Memory B cell (primary cell): ENCODE measurements at regions not wholly inside any gene's neighbourhood (a gene's known extent, or its start where the extent isn't known, plus 50 kb on each side); places are given as distances from the start of the nearest gene placed in this dataset.

Source experiments
- ATAC-seq: fragments of 150-1000 bp; cut with Tn5 transposase; 2 replicates; pipeline ENCODE4 v1.10.0; 2021; ENCODE audit warnings: low read depth, mild to moderate bottlenecking, moderate library complexity
- DNase-seq, 2 donors: peaks; one replicate each; pipeline ENCODE4 v3.0.0; 2022; ENCODE audit warnings: low spot score in 2 of 2
- H3K27ac Mint-ChIP-seq: one replicate; pipeline ENCODE4 v1.8.0; 2022; ENCODE audit warnings: mild to moderate bottlenecking, moderate library complexity, mixed read lengths
- H3K27me3 Mint-ChIP-seq: one replicate; pipeline ENCODE4 v1.8.0; 2022; ENCODE audit warnings: mixed read lengths
- H3K36me3 Mint-ChIP-seq: one replicate; pipeline ENCODE4 v1.8.0; 2022; ENCODE audit warnings: mild to moderate bottlenecking, mixed read lengths
- H3K4me1 Mint-ChIP-seq: one replicate; pipeline ENCODE4 v1.8.0; 2022; ENCODE audit warnings: mixed read lengths
- H3K4me3 Mint-ChIP-seq: one replicate; pipeline ENCODE4 v1.8.0; 2022; ENCODE audit warnings: mild to moderate bottlenecking, moderate library complexity, mixed read lengths
- H3K9me3 Mint-ChIP-seq: one replicate; pipeline ENCODE4 v1.8.0; 2022; ENCODE audit warnings: mixed read lengths

- H3K9me3 Mint-ChIP-seq, result peaks cover 9% of the 10 kb centered on the region
- DNase-seq (no peak), ATAC-seq (no peak)
- peaks cover under 1% of the 10 kb centered on the region for H3K36me3 Mint-ChIP-seq
- peaks cover 3% of the 10 kb centered on the region for H3K27me3 Mint-ChIP-seq
- H3K4me1 Mint-ChIP-seq, result peaks cover 18% of the 10 kb centered on the region
- no peak overlapping the region for H3K27ac Mint-ChIP-seq
- H3K4me3 Mint-ChIP-seq, result no peak overlapping the region
Observed at GRCh38 chr21:43331962-43332828, 94.7 kb downstream of the SIK1 start.

GRCh38 chr21:43331111-43331961 lies 95.6 kb downstream of the SIK1 start:
- DNase-seq (no peak), ATAC-seq (no peak)
- Mint-ChIP-seq H3K4me1 (peaks cover 14% of the 10 kb centered on the region), H3K36me3 (no peaks in the 10 kb centered on the region), H3K4me3 (no peak overlapping the region), H3K27me3 (peaks cover 3% of the 10 kb centered on the region), H3K27ac (no peak overlapping the region), H3K9me3 (peaks cover 4% of the 10 kb centered on the region)

- Mint-ChIP-seq H3K4me3 (no peak overlapping the region), H3K27me3 (peaks cover 3% of the 10 kb centered on the region), H3K9me3 (peaks cover 2% of the 10 kb centered on the region), H3K27ac (no peak overlapping the region), H3K36me3 (no peaks in the 10 kb centered on the region), H3K4me1 (peaks cover 15% of the 10 kb centered on the region)
- ATAC-seq (no peak), DNase-seq (no peak)
Observed at GRCh38 chr21:43330306-43330881, 96.5 kb downstream of the SIK1 start.

GRCh38 chr21:43329711-43330269 lies 97.1 kb downstream of the SIK1 start:
- peaks cover 14% of the 10 kb centered on the region for H3K4me1 Mint-ChIP-seq
- no peaks in the 10 kb centered on the region for H3K36me3 Mint-ChIP-seq
- DNase-seq (no peak), ATAC-seq (no peak)
- peaks cover 2% of the 10 kb centered on the region for H3K9me3 Mint-ChIP-seq
- peaks cover 3% of the 10 kb centered on the region for H3K27me3 Mint-ChIP-seq
- H3K27ac Mint-ChIP-seq, result no peak overlapping the region
- H3K4me3 Mint-ChIP-seq, result no peak overlapping the region

- Mint-ChIP-seq H3K4me3 (no peak overlapping the region), H3K4me1 (peaks cover 10% of the 10 kb centered on the region), H3K36me3 (no peaks in the 10 kb centered on the region), H3K27ac (no peak overlapping the region), H3K9me3 (no peaks in the 10 kb centered on the region), H3K27me3 (peaks cover 3% of the 10 kb centered on the region)
- ATAC-seq, result no peak
- no peak for DNase-seq
Observed at GRCh38 chr21:43328958-43329691, 97.8 kb downstream of the SIK1 start.

- peaks cover 3% of the 10 kb centered on the region for H3K27me3 Mint-ChIP-seq
- H3K4me1 Mint-ChIP-seq, result peaks cover 10% of the 10 kb centered on the region
- DNase-seq, result no peak
- no peaks in the 10 kb centered on the region for H3K36me3 Mint-ChIP-seq
- H3K9me3 Mint-ChIP-seq, result no peaks in the 10 kb centered on the region
- peak overlapping the region; percentile 4 for H3K27ac Mint-ChIP-seq
- no peak overlapping the region for H3K4me3 Mint-ChIP-seq
- ATAC-seq, result no peak
Observed at GRCh38 chr21:43328185-43328957, 98.6 kb downstream of the SIK1 start.

GRCh38 chr21:43325968-43326715 lies 100.8 kb downstream of the SIK1 start:
- peak in 1 of 2 donors; percentile 45 for DNase-seq
- peak; percentile 92 for ATAC-seq
- Mint-ChIP-seq H3K27me3 (no peaks in the 10 kb centered on the region), H3K9me3 (no peaks in the 10 kb centered on the region), H3K4me1 (peaks cover 10% of the 10 kb centered on the region), H3K27ac (peak overlapping the region; percentile 24), H3K4me3 (peak overlapping the region; percentile 0), H3K36me3 (no peaks in the 10 kb centered on the region)

GRCh38 chr21:43325036-43325435 lies 101.9 kb downstream of the SIK1 start:
- ATAC-seq (no peak), DNase-seq (no peak)
- H3K9me3 Mint-ChIP-seq, result no peaks in the 10 kb centered on the region
- no peak overlapping the region for H3K4me3 Mint-ChIP-seq
- peak overlapping the region; percentile 51 for H3K27ac Mint-ChIP-seq
- no peaks in the 10 kb centered on the region for H3K27me3 Mint-ChIP-seq
- H3K4me1 Mint-ChIP-seq, result peaks cover 10% of the 10 kb centered on the region
- no peaks in the 10 kb centered on the region for H3K36me3 Mint-ChIP-seq

- DNase-seq (no peak), ATAC-seq (no peak)
- Mint-ChIP-seq H3K27ac (no peak overlapping the region), H3K4me1 (peaks cover 13% of the 10 kb centered on the region), H3K4me3 (no peak overlapping the region), H3K9me3 (no peaks in the 10 kb centered on the region), H3K27me3 (no peaks in the 10 kb centered on the region), H3K36me3 (no peaks in the 10 kb centered on the region)
Observed at GRCh38 chr21:43324596-43324995, 102.3 kb downstream of the SIK1 start.

- ATAC-seq (no peak), DNase-seq (no peak)
- Mint-ChIP-seq H3K27ac (no peak overlapping the region), H3K4me1 (peaks cover 19% of the 10 kb centered on the region), H3K36me3 (no peaks in the 10 kb centered on the region), H3K4me3 (no peak overlapping the region), H3K27me3 (peaks cover under 1% of the 10 kb centered on the region), H3K9me3 (no peaks in the 10 kb centered on the region)
Observed at GRCh38 chr21:43323244-43324005, 103.5 kb downstream of the SIK1 start.

GRCh38 chr21:43322805-43323204 lies 104.1 kb downstream of the SIK1 start:
- H3K36me3 Mint-ChIP-seq, result no peaks in the 10 kb centered on the region
- peaks cover 20% of the 10 kb centered on the region for H3K4me1 Mint-ChIP-seq
- no peak overlapping the region for H3K27ac Mint-ChIP-seq
- H3K27me3 Mint-ChIP-seq, result peaks cover 1% of the 10 kb centered on the region
- no peak for ATAC-seq
- H3K9me3 Mint-ChIP-seq, result no peaks in the 10 kb centered on the region
- DNase-seq, result no peak
- H3K4me3 Mint-ChIP-seq, result no peak overlapping the region

GRCh38 chr21:43322311-43322710 lies 104.6 kb downstream of the SIK1 start:
- no peak for ATAC-seq
- peaks cover 20% of the 10 kb centered on the region for H3K4me1 Mint-ChIP-seq
- H3K36me3 Mint-ChIP-seq, result no peaks in the 10 kb centered on the region
- peaks cover 4% of the 10 kb centered on the region for H3K9me3 Mint-ChIP-seq
- no peak for DNase-seq
- no peak overlapping the region for H3K27ac Mint-ChIP-seq
- peaks cover 1% of the 10 kb centered on the region for H3K27me3 Mint-ChIP-seq
- H3K4me3 Mint-ChIP-seq, result no peak overlapping the region
